HG02588 (cell line): ENCODE measurements at regions not wholly inside any gene's neighbourhood (a gene's known extent, or its start where the extent isn't known, plus 50 kb on each side); places are given as distances from the start of the nearest gene placed in this dataset.
A peak's percentile ranks its signal among the peaks of the same experiment; 100 is the strongest.
"Not testable (repeated sequence)": the region's sequence is repeated elsewhere in the genome, so short reads cannot be mapped to it uniquely, and the experiment has no call there.

Experiments used
- ATAC-seq: cut with Tn5 transposase; IDR thresholded peaks from one replicate; pipeline ENCODE4 v1.9.1; 2021; ENCODE audit warnings: mild to moderate bottlenecking, moderate library complexity; ENCODE audit not compliant: unreplicated experiment

GRCh38 chr9:79469164-79469563 is 102.6 kb upstream of the TLE4 start:
- ATAC-seq = no peak

DNA sequence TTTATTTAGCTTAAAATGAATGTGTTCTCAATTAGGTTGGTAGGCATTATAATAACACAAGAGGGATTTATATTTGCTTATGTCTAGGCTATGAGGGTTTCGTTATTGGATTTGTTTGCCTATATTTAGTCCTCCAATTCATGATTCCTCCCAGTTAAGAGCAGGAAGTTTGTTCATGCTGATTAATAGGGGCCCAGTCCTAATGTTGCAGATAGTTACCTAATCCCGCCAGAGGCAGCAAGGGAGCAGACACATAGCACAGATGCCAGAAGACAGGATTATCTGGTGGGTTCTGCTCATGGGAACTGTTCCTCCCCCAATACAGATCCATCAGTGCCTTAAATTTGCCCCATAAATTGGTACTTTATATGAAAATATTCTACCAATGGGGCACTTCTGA is 100.8 kb upstream of the TLE4 start:
- ATAC-seq = no peak

- ATAC-seq = no peak
These were observed 99.9 kb upstream of the TLE4 start for GRCh38 chr9:79471580-79472543.

DNA sequence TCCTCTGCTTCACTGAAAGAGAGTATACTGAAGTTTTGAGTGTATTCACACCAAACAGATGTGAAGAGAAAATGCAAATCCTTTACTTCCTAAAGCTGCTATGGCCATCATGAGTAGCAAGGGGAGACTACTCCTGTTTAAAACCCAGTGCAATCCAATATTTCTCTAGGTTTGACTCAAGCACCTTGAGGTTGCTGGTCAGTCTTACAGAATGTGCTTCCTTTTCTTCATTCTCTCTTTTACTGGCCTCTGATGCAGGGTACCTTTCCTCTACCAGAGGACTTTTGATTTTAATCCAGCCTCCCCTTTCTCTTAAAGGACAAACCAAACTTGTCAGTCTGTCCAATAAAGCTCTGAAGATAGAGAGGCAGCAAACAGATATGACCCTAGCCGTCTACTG is 98.1 kb upstream of the TLE4 start:
- ATAC-seq = no peak

- no peak for ATAC-seq
These were observed 94.4 kb upstream of the TLE4 start for GRCh38 chr9:79477241-79477840.

GRCh38 chr9:79477955-79478771 is 93.6 kb upstream of the TLE4 start:
- ATAC-seq = peak; percentile 70

DNA sequence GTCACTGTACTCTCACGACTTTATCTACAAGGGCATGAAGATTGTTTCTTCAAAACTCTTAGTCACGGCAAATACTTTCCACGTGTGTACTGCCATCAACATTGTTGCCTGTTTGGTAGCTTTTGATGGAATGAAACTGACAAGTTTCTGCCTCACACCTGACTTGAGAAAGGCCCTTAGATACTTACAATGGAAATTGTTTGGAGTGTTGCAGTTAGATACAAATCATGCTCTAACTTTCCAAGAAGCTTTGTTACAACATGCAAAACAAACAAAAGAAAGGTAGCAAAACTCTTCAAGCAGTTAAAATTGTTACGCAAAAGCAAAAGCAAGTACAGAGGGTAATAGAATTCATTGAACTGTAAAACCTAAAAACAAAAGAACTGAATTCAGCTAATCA is 91.1 kb upstream of the TLE4 start:
- ATAC-seq = no peak

- no peak for ATAC-seq
These were observed 89.8 kb upstream of the TLE4 start for GRCh38 chr9:79481846-79482477.

- ATAC-seq = no peak
These were observed 86.5 kb upstream of the TLE4 start for GRCh38 chr9:79485258-79485657.

DNA sequence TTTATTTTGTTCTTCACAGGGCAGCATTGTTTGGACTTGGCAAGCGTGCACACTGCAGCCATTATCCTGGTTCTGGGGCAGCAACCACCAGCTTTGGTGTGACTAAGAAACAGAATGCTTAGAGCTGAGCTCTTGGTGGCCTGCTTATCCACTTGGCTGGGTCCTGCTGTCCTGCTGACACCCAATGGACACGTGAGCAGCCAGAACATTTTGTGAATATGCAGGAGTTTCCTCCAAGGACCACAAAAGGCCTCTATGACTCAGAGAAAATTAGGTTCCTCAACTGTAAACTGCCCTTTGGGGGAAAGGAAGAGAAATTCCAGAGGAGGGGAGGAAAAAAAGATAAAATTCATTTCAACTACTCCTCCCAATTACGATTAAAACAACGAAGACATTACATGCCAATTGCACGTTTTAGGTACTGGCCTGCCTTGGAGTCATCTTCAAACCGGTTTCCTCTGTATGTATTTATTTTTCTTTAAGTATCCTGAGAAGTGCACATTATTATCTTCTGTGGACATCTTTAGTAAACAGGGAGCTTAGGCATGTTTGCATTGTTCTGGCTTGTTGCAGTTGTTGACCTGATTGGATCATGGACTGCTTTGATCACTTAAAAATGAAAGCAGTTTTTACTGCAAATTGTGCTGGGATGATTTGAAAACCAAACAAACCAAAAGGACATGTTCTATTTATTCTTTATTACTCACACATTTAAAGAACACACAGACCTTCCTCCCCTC is 82.3 kb upstream of the TLE4 start:
- ATAC-seq = no peak

DNA sequence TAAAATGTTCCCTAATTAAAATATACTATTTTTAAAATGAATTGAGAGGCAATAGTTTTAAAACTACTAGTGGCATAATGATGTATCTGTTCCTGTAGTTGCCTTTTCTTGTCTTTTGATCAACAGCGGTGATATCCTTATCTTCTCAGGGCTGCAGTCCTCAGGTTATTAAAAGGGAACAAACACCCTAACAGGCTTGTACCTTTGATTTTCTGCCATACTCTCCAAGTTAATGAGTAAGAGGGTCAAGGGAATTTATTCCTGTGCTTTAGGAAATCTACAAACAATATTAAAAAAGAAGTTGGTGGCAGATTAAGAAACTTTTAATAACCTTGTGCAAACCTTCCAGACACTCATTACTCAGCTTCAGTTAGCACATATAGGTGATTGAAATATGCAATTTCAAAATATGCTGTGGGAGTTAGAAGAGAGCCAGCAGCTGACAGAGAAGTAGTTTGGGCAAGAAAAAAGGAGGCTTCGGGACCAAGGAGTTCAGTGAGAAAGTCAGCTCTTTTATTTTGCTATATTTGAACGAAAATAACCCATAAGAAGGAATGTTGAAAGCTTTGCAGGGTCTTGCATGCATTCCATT is 81.0 kb upstream of the TLE4 start:
- ATAC-seq = no peak

DNA sequence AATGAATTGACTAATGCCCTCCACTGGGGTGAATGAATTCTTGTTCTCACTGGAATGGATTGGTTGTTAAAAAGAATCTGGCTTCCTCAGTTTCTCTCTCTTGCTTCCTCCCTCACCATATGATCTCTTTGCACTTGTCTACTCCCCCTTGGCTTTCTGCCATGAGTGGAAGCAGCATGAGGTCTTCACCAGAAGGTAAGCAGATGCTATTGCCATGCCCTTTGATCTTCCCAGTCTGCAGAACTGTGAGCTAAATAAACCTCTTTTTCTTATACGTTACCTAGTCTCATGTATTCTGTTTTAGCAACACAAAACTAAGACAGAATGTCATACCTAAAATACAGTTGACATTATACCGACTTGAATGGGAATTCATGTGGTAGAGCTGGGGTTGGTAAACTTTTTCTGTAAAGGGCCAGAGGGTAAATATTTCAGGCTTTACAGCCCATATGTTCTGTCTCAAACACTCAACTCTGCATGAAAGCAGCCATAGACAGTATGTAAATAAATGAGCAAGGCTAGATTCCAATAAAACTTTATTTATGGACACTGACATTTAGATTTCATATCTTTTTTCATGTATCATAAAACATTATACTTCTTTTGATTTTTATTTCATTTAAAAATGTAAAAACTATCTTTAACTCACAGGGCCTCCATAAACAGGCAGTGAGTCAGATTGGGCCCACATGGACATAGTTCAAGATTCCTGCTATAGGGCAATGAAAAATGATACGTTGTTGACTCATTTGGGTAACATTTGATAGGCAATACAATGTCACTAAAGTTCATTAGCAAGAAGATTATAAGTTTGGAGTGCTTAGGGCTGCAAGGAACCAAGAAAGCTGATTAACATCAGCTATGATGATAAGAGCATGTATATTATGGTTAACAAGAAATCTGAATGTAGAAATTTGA is 79.4 kb upstream of the TLE4 start:
- no peak for ATAC-seq

DNA sequence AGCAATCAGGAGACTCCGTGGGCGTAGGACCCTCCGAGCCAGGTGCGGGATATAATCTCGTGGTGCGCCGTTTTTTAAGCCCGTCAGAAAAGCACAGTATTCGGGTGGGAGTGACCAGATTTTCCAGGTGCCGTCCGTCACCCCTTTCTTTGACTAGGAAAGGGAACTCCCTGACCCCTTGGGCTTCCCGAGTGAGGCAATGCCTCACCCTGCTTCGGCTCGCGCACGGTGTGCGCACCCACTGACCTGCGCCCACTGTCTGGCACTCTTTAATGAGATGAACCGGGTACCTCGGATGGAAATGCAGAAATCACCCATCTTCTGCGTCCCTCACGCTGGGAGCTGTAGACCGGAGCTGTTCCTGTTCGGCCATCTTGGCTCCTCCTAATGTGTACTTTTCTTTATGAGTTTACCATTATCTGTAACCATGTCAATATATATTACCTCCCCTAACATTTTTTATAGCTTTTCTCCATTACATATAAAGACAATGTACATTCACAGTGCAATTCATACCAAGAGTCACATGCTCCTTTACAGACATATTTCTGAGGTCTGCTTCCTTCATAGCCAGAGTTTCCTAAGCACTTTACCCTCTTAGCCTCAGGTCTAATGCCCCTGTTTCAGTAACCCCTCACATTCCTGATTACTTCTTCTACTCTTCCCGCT is 71.4 kb upstream of the TLE4 start:
- ATAC-seq = not testable (repeated sequence)

DNA sequence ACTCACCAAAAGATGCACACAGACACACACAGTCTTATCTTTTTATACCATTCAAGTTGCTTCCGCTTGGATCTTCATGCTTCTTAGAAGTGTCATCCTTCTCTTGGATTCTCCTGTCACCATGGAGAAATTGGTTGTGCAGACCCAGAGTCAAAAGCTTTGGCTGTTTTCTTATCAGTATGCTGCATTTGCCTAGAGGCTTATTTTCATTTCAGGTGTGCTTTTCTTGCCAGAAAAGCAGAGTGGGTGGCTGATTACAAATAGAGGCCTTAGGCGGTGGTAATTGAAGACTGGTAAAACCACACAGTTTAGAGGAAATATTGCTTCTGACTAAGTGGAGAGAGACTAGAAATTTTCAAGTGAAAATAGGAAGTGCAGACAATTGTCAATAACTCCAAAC is 70.2 kb upstream of the TLE4 start:
- no peak for ATAC-seq

GRCh38 chr9:79507801-79508200 is 64.0 kb upstream of the TLE4 start:
- ATAC-seq = no peak

- no peak for ATAC-seq
These were observed 59.5 kb upstream of the TLE4 start for GRCh38 chr9:79512251-79512650.
